CD4-positive, alpha-beta memory T cell (primary cell): ENCODE measurements at regions not wholly inside any gene's neighbourhood (a gene's known extent, or its start where the extent isn't known, plus 50 kb on each side); places are given as distances from the start of the nearest gene placed in this dataset.
A peak's percentile ranks its signal among the peaks of the same experiment; 100 is the strongest.

Experiments
- CTCF ChIA-PET: fragments of 350-600 bp; sonication (Branson Sonifier 250); formaldehyde crosslinking; loops from one replicate; lab custom pipeline; 2021; ENCODE audit warnings: inconsistent platforms; ENCODE audit not compliant: partially characterized antibody; lab: Charles Lee
- POLR2A ChIA-PET: fragments of 350-600 bp; sonication (Branson Sonifier 250); formaldehyde crosslinking; loops from one replicate; lab custom pipeline; 2021; ENCODE audit not compliant: partially characterized antibody; lab: Charles Lee
- DNase-seq, 5 donors: peaks; one replicate each; pipeline versions ENCODE4 v3.0.0 to v3.0.0-alpha.2; 2020 to 2022; ENCODE audit warnings: mixed read lengths in 1 of 5
- H3K27ac ChIP-seq: one replicate; pipeline ENCODE4 v1.7.0; 2013; ENCODE audit warnings: low read depth, low read length
- H3K27me3 ChIP-seq: 2 replicates; pipeline ENCODE4 v1.7.0; 2013; ENCODE audit warnings: mild to moderate bottlenecking, low read length, moderate library complexity; ENCODE audit not compliant: insufficient read depth
- H3K36me3 ChIP-seq: 2 replicates; pipeline ENCODE4 v1.7.0; 2013; ENCODE audit warnings: mild to moderate bottlenecking, low read length, moderate library complexity; ENCODE audit not compliant: insufficient read depth
- H3K4me1 ChIP-seq: 2 replicates; pipeline ENCODE4 v1.7.0; 2013; ENCODE audit warnings: mild to moderate bottlenecking, low read length, moderate library complexity; ENCODE audit not compliant: insufficient read depth
- H3K4me3 ChIP-seq, 2 donors: one replicate each; pipeline ENCODE4 v1.7.0; 2013; ENCODE audit warnings: low read length in 2 of 2, mild to moderate bottlenecking in 1 of 2
- H3K9me3 ChIP-seq, 2 donors: one replicate each; pipeline ENCODE4 v1.7.0; 2013; ENCODE audit warnings: low read length in 2 of 2, control low read depth in 1 of 2; ENCODE audit not compliant: control insufficient read depth in 1 of 2
- H3K27ac Mint-ChIP-seq, 7 donors: one replicate each; pipeline ENCODE4 v1.8.0; 2020 to 2021; ENCODE audit warnings: mixed read lengths in 7 of 7, mild to moderate bottlenecking in 6 of 7, inconsistent platforms in 3 of 7, moderate library complexity in 3 of 7
- H3K27me3 Mint-ChIP-seq, 2 donors: one replicate each; pipeline ENCODE4 v1.8.0; 2020 to 2021; ENCODE audit warnings: mixed read lengths in 2 of 2
- H3K36me3 Mint-ChIP-seq, 2 donors: one replicate each; pipeline ENCODE4 v1.8.0; 2020 to 2021; ENCODE audit warnings: mixed read lengths in 2 of 2, inconsistent platforms in 1 of 2, mild to moderate bottlenecking in 1 of 2
- H3K4me1 Mint-ChIP-seq, 4 donors: one replicate each; pipeline ENCODE4 v1.8.0; 2020 to 2021; ENCODE audit warnings: mixed read lengths in 4 of 4, mild to moderate bottlenecking in 1 of 4
- H3K4me3 Mint-ChIP-seq, 8 donors: one replicate each; pipeline ENCODE4 v1.8.0; 2020 to 2021; ENCODE audit warnings: mixed read lengths in 8 of 8, mild to moderate bottlenecking in 7 of 8, moderate library complexity in 6 of 8, inconsistent platforms in 3 of 8
- H3K9me3 Mint-ChIP-seq, 8 donors: one replicate each; pipeline ENCODE4 v1.8.0; 2020 to 2021; ENCODE audit warnings: mixed read lengths in 8 of 8, mild to moderate bottlenecking in 5 of 8, inconsistent platforms in 3 of 8, moderate library complexity in 1 of 8
- intact Hi-C: fragments of 100-400 bp; cut with micrococcal nuclease; formaldehyde crosslinking; loops from one replicate; pipeline ENCODE4 v1.15.1; 2023

DNA sequence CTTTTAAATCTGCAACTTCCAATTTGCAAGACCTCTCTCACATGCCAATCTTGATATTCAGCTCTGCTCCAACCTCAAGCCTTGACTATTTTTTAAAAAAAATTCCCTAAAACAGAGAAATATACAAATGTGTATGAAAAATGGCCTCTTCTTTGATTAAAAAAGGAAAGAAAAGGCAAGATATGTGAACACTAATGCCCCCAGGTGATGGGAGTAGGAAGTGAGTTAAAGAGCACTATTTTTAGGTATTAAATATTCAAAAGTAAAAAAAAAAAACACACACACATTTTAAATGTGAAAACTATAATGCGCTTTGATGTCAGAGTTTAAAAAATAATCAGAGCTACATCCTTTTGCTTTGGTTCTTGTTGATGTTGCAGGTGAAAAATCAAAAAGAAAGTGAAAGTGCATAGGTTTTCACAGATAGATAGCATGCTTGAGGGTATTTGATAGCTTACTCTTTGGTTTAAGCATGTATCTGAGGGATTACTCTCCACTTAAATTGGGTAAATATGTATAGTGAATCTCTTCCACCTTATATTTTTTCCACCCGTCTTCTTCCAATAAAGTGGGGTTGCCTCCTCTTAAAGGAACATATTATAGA is 406.0 kb upstream of the POU3F3 start:
- ChIA-PET CTCF (interaction anchor here (0.6 kb wide), 1 partner anchor 148 kb away, joined by 3 read pairs; no protein-coding TSS in a partner anchor), POLR2A (no interaction called here)
- H3K27me3 ChIP-seq: no peaks in the 10 kb centered on the region
- Mint-ChIP-seq H3K27me3 (no peaks in the 10 kb centered on the region), H3K27ac (peak overlapping the region in 2 of 7 donors; percentile 55 to 65), H3K4me1 (peaks cover 0 to 8% (median 4%) of the 10 kb centered on the region in 4 donors), H3K36me3 (no peaks in the 10 kb centered on the region), H3K4me3 (peak overlapping the region in 6 of 8 donors; percentile 24 to 56 (median 44)), H3K9me3 (peaks cover 0 to 2% (median 0%) of the 10 kb centered on the region in 8 donors)
- peaks cover 4% of the 10 kb centered on the region for H3K4me1 ChIP-seq
- no peak overlapping the region for H3K4me3 ChIP-seq
- no peak for DNase-seq
- no peak overlapping the region for H3K27ac ChIP-seq
- H3K36me3 ChIP-seq: no peaks in the 10 kb centered on the region
- no peaks in the 10 kb centered on the region for H3K9me3 ChIP-seq
- intact Hi-C loops: no loop called here

DNA sequence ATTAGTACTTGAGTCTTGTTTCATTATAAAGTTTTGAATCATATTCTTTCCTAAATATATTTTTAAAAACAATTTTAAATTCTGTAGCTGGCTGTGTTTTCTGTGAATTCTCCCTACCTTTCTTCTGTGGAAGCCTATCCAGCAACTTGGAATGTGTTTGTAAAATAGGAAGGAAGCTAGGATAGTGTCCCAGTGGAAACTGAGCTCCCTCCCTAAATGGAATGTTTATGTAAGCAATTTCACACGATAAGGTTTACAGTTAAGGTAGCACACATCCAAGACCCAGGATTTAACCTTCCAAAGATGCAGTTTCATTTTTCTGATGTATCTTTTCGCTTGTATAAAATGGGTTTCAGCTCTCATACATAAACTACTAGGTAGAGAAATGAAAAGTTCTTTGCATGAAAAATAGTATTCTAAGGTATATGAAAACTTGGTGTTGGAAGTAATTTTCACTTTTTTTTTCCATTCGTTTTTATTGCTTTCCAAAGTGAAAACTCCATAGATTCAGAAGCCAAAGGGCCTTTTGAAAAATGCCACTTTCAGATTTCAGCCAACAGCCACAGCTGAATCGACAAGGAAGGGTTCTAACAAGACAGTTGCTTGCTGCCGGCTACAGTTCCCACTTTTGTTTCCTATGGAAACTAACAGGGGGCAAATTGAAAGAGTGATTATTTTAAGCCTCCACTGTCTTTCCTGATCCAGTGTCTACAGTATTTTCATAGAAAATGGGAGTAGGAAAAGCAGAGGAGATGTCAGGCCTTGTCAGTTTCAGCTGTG is 405.1 kb upstream of the POU3F3 start:
- CTCF ChIA-PET: interaction anchor here (0.6 kb wide), 1 partner anchor 148 kb away, joined by 3 read pairs; no protein-coding TSS in a partner anchor
- H3K9me3 ChIP-seq: no peaks in the 10 kb centered on the region
- no peak for DNase-seq
- no peak overlapping the region for H3K4me3 ChIP-seq
- H3K36me3 Mint-ChIP-seq: no peaks in the 10 kb centered on the region
- peak overlapping the region in 1 of 8 donors; percentile 24 for H3K4me3 Mint-ChIP-seq
- peaks cover 0 to 5% (median 0%) of the 10 kb centered on the region in 8 donors for H3K9me3 Mint-ChIP-seq
- intact Hi-C loops: no loop called here
- H3K36me3 ChIP-seq: no peaks in the 10 kb centered on the region
- H3K27me3 Mint-ChIP-seq: no peaks in the 10 kb centered on the region
- POLR2A ChIA-PET: no interaction called here
- peaks cover 0 to 8% (median 4%) of the 10 kb centered on the region in 4 donors for H3K4me1 Mint-ChIP-seq
- no peak overlapping the region for H3K27ac Mint-ChIP-seq
- peaks cover 4% of the 10 kb centered on the region for H3K4me1 ChIP-seq
- no peaks in the 10 kb centered on the region for H3K27me3 ChIP-seq
- H3K27ac ChIP-seq: no peak overlapping the region

DNA sequence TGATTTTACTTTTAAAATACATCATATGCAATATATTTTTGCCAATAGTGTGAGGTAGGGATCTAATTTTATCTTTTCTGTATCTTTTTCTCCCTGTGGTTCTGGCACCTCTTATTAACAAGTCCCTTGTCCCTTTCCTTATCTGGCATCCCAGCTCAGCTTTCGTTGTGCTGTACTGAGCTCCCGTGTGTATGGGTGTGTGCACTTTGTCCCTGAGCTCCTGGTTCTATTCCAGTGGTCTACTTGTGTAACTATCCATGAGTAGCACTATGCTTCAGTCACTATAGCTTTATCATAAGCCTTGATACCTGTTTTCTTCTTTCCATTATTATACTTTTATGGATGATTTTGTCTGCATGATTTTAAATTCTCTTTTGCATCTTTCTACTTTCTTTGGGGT is 401.4 kb upstream of the POU3F3 start:
- Histone ChIP-seq H3K36me3 (no peaks in the 10 kb centered on the region), H3K4me3 (no peak overlapping the region), H3K27ac (no peak overlapping the region), H3K9me3 (no peaks in the 10 kb centered on the region), H3K4me1 (peaks cover 3% of the 10 kb centered on the region), H3K27me3 (no peaks in the 10 kb centered on the region)
- Mint-ChIP-seq H3K27ac (no peak overlapping the region), H3K4me3 (no peak overlapping the region), H3K9me3 (peaks cover 0 to 8% (median 0%) of the 10 kb centered on the region in 8 donors), H3K27me3 (no peaks in the 10 kb centered on the region), H3K36me3 (no peaks in the 10 kb centered on the region), H3K4me1 (peaks cover 0 to 8% (median 4%) of the 10 kb centered on the region in 4 donors)
- ChIA-PET CTCF (interaction anchor here (0.6 kb wide), 1 partner anchor 24 kb away, joined by 3 read pairs; no protein-coding TSS in a partner anchor), POLR2A (no interaction called here)
- intact Hi-C loops: no loop called here
- no peak for DNase-seq

DNA sequence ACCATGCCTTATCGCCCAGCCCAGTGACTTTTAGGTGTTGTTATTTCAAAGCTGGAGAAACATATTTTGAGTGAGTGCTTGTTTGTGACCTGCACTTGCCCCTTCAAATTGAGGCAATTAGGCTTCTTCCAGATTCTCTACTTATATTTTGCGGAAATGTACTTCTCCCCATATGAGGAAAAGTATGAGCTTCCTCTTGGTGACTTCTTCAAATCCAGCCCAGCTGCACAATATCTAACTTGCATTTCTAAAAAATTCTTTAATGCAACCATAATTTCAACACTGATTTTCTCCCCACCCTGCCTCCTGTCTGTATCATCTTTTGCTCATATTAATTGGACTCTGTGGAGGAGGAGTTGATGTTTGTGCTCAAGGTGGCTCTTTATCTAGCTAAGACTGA is 391.2 kb upstream of the POU3F3 start:
- ChIA-PET CTCF (no interaction called here), POLR2A (no interaction called here)
- Mint-ChIP-seq H3K27me3 (no peaks in the 10 kb centered on the region), H3K36me3 (no peaks in the 10 kb centered on the region), H3K4me1 (no peaks in the 10 kb centered on the region), H3K9me3 (peaks cover 0 to 9% (median 0%) of the 10 kb centered on the region in 8 donors), H3K27ac (no peak overlapping the region), H3K4me3 (no peak overlapping the region)
- Histone ChIP-seq H3K27me3 (no peaks in the 10 kb centered on the region), H3K36me3 (no peaks in the 10 kb centered on the region), H3K9me3 (no peaks in the 10 kb centered on the region), H3K4me3 (no peak overlapping the region), H3K27ac (no peak overlapping the region), H3K4me1 (no peaks in the 10 kb centered on the region)
- intact Hi-C loops: no loop called here
- DNase-seq: no peak

DNA sequence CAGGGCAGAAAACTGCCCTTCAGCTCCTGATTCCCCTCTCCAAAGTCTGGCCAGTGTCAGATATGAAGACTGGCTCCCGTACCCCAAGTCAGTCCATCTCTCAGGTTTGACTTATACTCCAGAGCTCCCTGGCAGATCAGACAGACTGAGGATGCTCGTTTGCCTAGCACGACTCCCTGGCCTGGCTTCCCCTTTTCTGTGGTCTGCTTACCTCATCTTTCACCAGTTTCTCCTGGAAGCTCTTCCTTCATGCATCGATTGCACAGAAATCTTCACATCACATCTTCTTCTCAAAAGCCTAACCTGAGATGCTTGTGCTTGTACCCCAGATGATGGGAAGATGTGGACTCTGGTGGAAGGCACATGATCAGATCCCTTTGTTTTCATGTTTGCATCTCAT is 387.9 kb upstream of the POU3F3 start:
- H3K27ac Mint-ChIP-seq: peak overlapping the region in 1 of 7 donors; percentile 25
- H3K36me3 Mint-ChIP-seq: no peaks in the 10 kb centered on the region
- no peaks in the 10 kb centered on the region for H3K4me1 Mint-ChIP-seq
- DNase-seq: no peak
- Histone ChIP-seq H3K27ac (no peak overlapping the region), H3K27me3 (no peaks in the 10 kb centered on the region), H3K4me1 (no peaks in the 10 kb centered on the region), H3K36me3 (no peaks in the 10 kb centered on the region), H3K9me3 (no peaks in the 10 kb centered on the region), H3K4me3 (no peak overlapping the region)
- POLR2A ChIA-PET: no interaction called here
- intact Hi-C loops: no loop called here
- H3K4me3 Mint-ChIP-seq: no peak overlapping the region
- peaks cover 0 to 9% (median 0%) of the 10 kb centered on the region in 8 donors for H3K9me3 Mint-ChIP-seq
- no peaks in the 10 kb centered on the region for H3K27me3 Mint-ChIP-seq
- CTCF ChIA-PET: no interaction called here

DNA sequence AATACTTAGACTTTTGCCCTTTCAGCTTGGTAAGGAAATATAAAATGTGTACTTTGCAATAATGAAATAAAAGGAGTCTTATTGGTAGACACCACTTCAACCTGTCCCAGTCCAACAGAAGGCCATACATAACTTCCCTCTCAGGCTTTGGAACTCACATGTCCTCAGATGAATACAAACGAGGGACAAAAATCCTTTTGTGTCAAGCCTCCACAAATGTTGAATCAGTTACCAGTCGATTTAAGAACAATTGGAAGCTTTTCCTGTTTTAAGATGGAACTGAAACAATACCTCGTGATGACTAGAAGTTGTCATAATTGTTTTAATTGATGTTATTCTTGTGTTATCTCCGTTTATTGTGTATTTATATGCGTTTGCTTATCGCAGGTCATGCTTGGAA is 385.1 kb upstream of the POU3F3 start:
- ChIA-PET POLR2A (no interaction called here), CTCF (no interaction called here)
- peaks cover 0 to 3% (median 0%) of the 10 kb centered on the region in 8 donors for H3K9me3 Mint-ChIP-seq

DNA sequence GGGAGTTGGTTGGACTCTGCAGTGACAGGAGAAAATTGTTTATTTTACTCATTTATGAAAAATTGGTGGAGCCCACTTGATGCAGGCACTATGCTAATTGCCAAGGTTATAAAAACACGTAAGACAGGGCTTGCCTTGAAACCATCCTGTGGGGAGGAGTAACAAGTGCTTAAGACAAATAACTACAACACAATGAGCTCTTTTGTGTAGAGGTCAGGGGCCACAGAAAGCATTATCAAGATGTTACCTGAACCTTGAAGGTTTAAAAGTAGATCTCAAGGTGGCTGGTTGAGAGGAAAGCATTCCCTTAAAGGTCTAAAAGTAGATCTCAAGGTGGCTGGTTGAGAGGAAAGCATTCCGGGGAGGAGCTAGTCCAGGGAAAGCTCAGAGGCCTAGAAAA is 381.8 kb upstream of the POU3F3 start:
- Histone ChIP-seq H3K9me3 (no peaks in the 10 kb centered on the region), H3K27me3 (no peaks in the 10 kb centered on the region), H3K4me1 (no peaks in the 10 kb centered on the region), H3K4me3 (no peak overlapping the region), H3K27ac (no peak overlapping the region), H3K36me3 (no peaks in the 10 kb centered on the region)
- intact Hi-C loops: no loop called here
- no peaks in the 10 kb centered on the region for H3K4me1 Mint-ChIP-seq
- no peak overlapping the region for H3K4me3 Mint-ChIP-seq
- ChIA-PET CTCF (no interaction called here), POLR2A (no interaction called here)
- H3K27me3 Mint-ChIP-seq: no peaks in the 10 kb centered on the region
- DNase-seq: no peak
- H3K27ac Mint-ChIP-seq: no peak overlapping the region
- no peaks in the 10 kb centered on the region for H3K36me3 Mint-ChIP-seq
- peaks cover 0 to 4% (median under 1%) of the 10 kb centered on the region in 8 donors for H3K9me3 Mint-ChIP-seq

More for the DNA sequence above, 385.1 kb upstream of the POU3F3 start:
- no peak overlapping the region for H3K27ac Mint-ChIP-seq
- H3K4me3 Mint-ChIP-seq: no peak overlapping the region
- no peaks in the 10 kb centered on the region for H3K27me3 Mint-ChIP-seq
- Histone ChIP-seq H3K9me3 (no peaks in the 10 kb centered on the region), H3K4me3 (no peak overlapping the region), H3K27ac (no peak overlapping the region), H3K27me3 (no peaks in the 10 kb centered on the region), H3K4me1 (no peaks in the 10 kb centered on the region), H3K36me3 (no peaks in the 10 kb centered on the region)
- no peaks in the 10 kb centered on the region for H3K4me1 Mint-ChIP-seq
- DNase-seq: no peak
- H3K36me3 Mint-ChIP-seq: no peaks in the 10 kb centered on the region
- intact Hi-C loops: no loop called here
